Frontal cortex (tissue), 3 donors: ENCODE measurements at regions not wholly inside any gene's neighbourhood (a gene's known extent, or its start where the extent isn't known, plus 50 kb on each side); places are given as distances from the start of the nearest gene placed in this dataset.
A peak's percentile ranks its signal among the peaks of the same experiment; 100 is the strongest.

Experiments
- DNase-seq, 2 donors: peaks; one replicate each; pipeline ENCODE4 v3.0.0; 2012; ENCODE audit warnings: low spot score in 2 of 2
- FAIRE-seq: peaks from 2 replicates; lab custom pipeline; 2012; peaks lifted over from hg19 to GRCh38; lab: Jason Lieb, UNC
- donor health status: control.
- donor health status: control.
- donor health status: control.

DNA sequence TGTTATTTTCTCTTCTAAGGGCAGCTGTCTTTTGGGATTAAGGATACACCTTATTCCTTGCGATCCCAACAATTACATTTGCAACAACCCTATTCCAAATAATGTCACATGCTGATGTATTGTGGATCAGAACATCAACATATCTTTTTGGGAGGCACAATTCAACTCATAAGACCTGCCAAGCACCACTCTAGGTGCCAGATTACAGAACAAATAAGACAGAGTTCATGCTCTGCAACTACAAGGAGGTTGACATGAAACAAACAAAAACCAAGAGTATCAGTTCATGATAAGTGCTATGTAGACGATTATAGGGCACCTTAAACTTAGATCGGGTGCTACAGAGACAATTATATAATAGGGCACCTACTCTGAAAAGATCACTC is 203.2 kb upstream of the SGK1 start:
- FAIRE-seq (no peak), DNase-seq (no peak)

- no peak for DNase-seq
- FAIRE-seq, result no peak
Observed at GRCh38 chr6:134520181-134521115, 202.5 kb upstream of the SGK1 start.

- no peak for FAIRE-seq
- DNase-seq, result no peak
Observed at GRCh38 chr6:134519465-134519864, 201.6 kb upstream of the SGK1 start.

DNA sequence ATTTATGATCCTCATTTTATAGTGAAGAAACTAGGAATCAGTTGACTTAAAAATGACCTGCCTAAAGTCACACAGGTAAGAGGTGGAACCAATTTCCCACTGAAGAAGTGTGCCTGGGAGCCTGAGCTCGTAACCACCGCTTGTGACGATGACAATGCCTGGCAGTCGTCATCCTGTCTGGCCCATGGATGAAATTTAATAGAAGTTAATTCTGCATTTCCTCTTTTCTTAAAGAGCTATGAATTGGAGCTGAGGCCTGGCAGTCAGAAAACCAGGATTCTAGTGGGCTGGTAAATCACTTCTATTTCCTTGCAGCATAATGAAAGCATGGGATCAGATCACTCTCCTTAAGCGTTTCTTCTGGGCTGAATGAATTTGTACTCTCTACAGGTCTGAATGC is 200.0 kb upstream of the SGK1 start:
- DNase-seq, result no peak
- no peak for FAIRE-seq

DNA sequence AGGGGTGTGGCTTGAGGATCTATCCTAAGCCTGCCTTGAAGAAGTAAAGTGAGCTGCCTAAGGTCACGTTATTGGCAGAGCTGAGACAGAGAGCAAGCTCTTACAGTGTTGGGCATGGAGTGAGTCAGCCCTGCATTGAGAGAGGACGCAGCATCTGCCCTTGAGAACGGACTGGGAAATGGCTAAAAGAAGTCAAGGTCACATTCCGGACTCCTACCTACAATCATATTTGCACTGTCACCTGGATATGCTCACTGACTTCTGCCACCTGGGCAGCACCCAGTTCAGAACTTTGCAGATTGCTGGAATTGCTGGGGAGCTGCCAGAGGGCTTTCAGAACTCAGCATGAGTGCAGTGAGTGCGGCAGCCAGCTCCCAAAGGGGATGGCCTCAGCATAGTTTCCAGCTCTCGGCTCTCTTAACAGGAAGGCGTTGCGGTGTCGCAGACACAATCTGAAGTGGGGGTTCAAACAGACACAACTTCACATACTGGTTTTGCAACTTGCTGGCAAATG is 199.3 kb upstream of the SGK1 start:
- DNase-seq, result no peak
- no peak for FAIRE-seq

GRCh38 chr6:134516582-134516981 is 198.7 kb upstream of the SGK1 start:
- FAIRE-seq (no peak), DNase-seq (no peak)

DNA sequence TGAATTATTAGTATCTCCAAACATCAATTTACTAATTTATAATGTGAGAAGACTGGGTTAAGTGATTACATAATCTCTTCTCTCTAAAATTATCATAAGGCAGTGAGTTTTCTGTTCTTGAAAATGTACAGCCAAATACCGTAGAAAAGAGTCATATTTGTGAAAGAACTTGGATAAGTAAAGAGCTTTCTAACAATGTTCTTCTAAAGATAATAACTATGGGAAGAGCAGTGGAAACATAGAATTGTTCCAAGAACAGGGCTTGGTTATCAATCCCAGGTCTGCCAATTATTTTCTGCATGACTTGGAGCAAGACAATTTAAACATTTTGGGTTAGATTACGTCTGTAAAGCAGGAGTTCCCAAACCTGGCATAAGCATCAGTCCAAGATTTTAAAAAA is 198.1 kb upstream of the SGK1 start:
- FAIRE-seq (no peak), DNase-seq (no peak)

- FAIRE-seq, result no peak
- DNase-seq, result no peak
Observed at GRCh38 chr6:134512981-134513391, 195.1 kb upstream of the SGK1 start.

DNA sequence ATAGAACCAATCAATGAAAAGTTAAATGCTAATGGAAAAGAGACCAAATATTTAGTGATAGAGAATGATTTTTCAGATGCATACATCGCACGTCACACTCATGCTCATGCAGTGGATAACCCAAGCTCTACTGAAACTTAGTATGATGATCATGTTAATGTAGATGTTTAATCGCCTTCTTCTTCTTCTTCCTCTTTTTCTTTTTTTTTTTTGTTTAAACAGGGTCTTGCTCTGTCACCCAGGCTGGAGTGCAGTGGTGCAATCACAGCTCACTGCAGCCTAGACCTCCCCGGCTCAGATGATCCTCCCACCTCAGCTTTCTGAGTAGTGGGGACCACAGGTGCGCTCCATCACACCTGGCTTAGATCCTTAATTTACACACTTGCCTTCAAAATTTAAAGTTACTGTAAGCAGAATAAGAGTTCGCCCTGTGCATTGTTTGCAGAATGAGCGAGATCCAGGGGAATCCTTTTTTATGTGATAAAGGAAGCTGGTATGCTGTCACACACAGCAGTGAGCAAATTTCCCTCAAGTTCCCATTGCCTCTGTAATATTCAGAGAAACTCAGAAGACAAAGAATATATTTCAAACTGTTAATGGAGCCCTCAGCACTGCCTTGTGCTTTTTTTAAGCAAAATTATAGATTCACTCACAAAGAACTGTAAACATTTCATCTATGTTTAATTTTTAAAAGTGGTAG is 194.2 kb upstream of the SGK1 start:
- FAIRE-seq (no peak), DNase-seq (no peak)

DNA sequence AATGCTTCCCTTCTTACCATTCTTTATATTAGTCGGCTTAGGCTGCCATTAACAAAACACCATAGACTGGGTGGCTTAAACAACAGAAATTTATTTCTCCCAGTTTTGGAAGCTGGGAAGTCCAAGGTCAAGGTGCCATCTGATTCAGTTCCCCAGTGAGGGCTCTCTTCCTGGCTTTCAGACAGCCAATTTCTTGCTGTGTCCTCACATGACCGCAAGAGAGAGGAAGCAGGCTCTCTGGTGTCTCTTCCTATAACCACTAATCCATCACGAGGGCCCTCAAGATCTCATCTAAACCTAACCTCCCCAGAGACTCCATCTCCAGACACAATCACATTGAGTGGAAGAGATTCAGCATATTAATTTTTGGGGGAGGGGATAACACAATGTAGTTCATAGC is 193.0 kb upstream of the SGK1 start:
- no peak for FAIRE-seq
- DNase-seq, result no peak

- FAIRE-seq (no peak), DNase-seq (no peak)
Observed at GRCh38 chr6:134510142-134510541, 192.2 kb upstream of the SGK1 start.

GRCh38 chr6:134508862-134509498 is 191.1 kb upstream of the SGK1 start:
- no peak for FAIRE-seq

GRCh38 chr6:134506162-134506561 is 188.2 kb upstream of the SGK1 start:
- DNase-seq, result no peak
- no peak for FAIRE-seq

More at GRCh38 chr6:134508862-134509498, 191.1 kb upstream of the SGK1 start:
- no peak for DNase-seq

DNA sequence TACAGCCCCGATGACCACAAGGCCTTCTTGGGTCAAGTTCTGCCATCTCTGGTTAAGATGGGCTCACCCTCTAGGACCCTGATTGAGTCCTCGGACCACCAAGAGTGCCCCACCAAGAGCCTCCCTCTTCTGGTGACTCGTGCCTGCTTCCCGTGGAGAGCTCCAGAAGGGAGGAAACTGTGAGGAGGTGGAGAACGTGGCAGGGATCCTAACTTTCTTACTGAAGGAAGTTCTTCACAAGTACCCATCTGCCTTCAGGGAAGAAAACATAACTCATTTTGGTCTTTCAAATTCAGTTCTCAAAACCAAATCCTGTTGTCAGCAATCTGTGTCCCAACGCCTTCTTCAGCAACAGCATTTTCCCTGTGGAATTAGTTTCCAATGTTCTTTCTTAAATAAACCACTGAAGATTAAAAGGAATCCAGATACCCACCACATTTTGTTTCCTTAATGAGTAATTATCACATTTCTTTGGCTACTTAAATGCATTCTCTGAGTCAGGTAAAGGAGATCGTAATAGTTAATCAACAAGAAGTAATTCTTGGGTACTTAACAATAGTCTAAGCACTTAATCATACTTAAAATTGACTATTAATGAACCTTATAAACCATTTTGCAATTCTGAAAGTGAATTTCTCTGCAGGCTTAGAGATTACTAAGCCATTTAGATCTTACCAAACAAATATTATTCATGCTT is 185.8 kb upstream of the SGK1 start:
- no peak for FAIRE-seq
- no peak for DNase-seq

DNA sequence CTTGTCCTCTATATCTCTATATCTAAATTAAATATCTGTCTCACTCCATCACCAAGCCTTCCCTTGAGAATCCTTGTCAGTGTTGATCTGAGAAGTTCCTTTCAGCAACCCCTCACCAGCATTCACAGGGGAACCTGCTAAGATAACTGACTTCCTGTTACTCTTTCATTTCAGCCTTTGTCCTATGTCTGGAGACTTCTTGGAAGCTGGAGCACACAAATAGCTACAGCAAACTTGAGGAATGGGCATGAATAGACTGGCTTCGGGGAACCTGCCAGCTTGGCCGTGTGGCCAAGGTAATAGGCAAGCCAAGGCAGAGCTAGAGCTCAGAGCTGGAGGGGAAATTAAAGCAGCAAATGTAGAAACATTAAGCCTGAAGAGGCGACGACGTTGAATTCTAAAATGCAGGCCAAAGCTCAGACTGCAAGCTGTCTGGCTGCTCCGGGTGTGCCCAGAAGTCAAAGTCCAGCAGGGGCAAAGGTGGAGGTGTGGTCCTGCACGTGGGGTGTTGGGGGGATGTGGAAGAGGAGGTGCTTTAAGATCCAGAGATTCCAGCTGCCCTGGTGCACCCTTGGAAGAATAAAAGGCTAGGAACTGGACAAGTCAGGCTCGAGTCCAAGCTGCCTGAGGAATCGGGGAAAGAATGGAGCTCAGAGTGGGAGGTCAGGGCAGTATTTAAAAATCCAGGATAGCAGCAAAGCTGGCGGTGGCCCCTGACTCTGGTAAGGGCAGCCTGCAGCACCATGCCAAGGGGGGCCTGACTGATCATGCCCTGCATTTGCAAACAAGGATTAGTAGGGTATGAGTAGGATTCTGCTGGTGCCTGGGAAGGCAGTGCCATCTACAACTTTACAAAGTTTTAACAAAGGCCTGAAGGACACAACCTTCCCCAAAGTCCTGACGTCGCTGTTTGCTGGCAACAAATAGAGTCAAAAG is 185.0 kb upstream of the SGK1 start:
- DNase-seq (no peak), FAIRE-seq (no peak)

GRCh38 chr6:134495890-134496248 is 178.0 kb upstream of the SGK1 start:
- no peak for DNase-seq
- FAIRE-seq, result no peak

GRCh38 chr6:134495203-134495889 is 177.4 kb upstream of the SGK1 start:
- peak; percentile 13 for FAIRE-seq
- DNase-seq, result no peak

DNA sequence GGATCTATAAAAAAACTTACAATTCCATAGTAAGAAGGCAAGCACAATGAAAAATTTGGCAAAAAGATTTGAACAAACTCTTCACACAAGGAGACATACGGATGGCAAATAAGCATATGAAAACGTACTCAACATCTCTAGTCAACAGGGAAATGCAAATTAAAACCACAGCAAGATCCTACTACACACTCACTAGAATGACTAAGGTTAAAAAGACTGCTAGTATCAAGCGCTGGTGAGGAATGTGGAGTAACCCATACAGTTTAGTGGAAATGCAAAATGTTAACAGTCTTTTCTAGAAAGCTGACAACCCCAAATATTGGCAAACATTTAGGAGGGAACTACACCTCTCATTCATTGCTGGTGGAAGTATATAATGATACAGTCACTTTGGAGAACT is 175.9 kb upstream of the SGK1 start:
- DNase-seq, result no peak
- FAIRE-seq, result no peak
